Stimulated activated effector memory CD8-positive, alpha-beta T cell treated with anti-CD3 and anti-CD28 coated beads, Interleukin-12 subunit alpha, Interleukin-12 subunit beta, amount 100 ng/mL, for 72 hours (primary cell): ENCODE measurements at regions not wholly inside any gene's neighbourhood (a gene's known extent, or its start where the extent isn't known, plus 50 kb on each side); places are given as distances from the start of the nearest gene placed in this dataset.
A peak's percentile ranks its signal among the peaks of the same experiment; 100 is the strongest.
"Not testable (repeated sequence)": the region's sequence is repeated elsewhere in the genome, so short reads cannot be mapped to it uniquely, and the experiment has no call there.

ENCODE experiments used
- ATAC-seq: fragments of 150-1000 bp; cut with Tn5 transposase; 2 replicates; pipeline ENCODE4 v1.10.0; 2021
- DNase-seq, 2 donors: peaks; one replicate each; pipeline ENCODE4 v3.0.0; 2021 to 2022; ENCODE audit warnings: low spot score in 2 of 2
- H3K27ac Mint-ChIP-seq: one replicate; pipeline ENCODE4 v1.8.0; 2022; ENCODE audit warnings: mild to moderate bottlenecking, mixed read lengths
- H3K36me3 Mint-ChIP-seq: one replicate; pipeline ENCODE4 v1.8.0; 2022; ENCODE audit warnings: mild to moderate bottlenecking, mixed read lengths
- H3K4me1 Mint-ChIP-seq: one replicate; pipeline ENCODE4 v1.8.0; 2022; ENCODE audit warnings: mixed read lengths
- H3K4me3 Mint-ChIP-seq: one replicate; pipeline ENCODE4 v1.8.0; 2022; ENCODE audit warnings: mild to moderate bottlenecking, mixed read lengths
- H3K9me3 Mint-ChIP-seq: one replicate; pipeline ENCODE4 v1.8.0; 2022; ENCODE audit warnings: mixed read lengths

GRCh38 chr21:8194042-8194441 is 2327.3 kb upstream of the TPTE start:
- peak; percentile 75 for ATAC-seq
- not testable (repeated sequence) for DNase-seq, H3K36me3 Mint-ChIP-seq, H3K27ac Mint-ChIP-seq, H3K9me3 Mint-ChIP-seq, H3K4me3 Mint-ChIP-seq, H3K4me1 Mint-ChIP-seq

DNA sequence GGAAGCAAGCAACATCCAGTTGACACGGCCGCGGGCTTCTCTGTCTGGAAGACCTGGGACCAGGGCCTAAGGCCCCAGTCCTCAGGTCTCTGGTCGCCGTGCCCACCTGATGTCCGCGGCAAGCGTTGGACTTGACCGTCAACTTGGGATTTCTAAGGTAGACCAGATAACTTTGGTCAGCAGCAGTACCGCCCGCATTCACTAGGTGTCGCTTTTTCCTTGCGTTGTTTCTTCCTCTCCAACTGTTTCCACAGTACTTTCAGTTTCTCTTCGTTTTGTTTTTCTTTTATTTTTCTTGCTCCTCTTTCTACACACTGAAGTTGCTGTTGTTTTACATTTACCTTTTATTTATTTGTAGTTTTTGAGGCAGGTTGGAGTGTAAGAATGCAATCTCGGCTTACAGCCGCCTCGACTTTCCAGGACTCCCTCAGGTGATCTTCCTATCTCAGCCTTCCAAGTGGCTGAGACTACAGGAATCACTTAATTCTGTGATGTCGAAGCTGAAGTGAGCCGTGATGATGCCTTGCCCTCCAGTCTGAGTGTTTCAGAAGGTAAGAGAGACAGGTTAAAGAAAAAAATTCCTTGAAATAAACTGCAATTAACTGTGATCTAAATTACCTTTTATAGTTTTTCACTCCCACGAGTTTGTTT is 2323.9 kb upstream of the TPTE start:
- H3K4me3 Mint-ChIP-seq, H3K36me3 Mint-ChIP-seq: not testable (repeated sequence)
- ATAC-seq, result peak; percentile 75

DNA sequence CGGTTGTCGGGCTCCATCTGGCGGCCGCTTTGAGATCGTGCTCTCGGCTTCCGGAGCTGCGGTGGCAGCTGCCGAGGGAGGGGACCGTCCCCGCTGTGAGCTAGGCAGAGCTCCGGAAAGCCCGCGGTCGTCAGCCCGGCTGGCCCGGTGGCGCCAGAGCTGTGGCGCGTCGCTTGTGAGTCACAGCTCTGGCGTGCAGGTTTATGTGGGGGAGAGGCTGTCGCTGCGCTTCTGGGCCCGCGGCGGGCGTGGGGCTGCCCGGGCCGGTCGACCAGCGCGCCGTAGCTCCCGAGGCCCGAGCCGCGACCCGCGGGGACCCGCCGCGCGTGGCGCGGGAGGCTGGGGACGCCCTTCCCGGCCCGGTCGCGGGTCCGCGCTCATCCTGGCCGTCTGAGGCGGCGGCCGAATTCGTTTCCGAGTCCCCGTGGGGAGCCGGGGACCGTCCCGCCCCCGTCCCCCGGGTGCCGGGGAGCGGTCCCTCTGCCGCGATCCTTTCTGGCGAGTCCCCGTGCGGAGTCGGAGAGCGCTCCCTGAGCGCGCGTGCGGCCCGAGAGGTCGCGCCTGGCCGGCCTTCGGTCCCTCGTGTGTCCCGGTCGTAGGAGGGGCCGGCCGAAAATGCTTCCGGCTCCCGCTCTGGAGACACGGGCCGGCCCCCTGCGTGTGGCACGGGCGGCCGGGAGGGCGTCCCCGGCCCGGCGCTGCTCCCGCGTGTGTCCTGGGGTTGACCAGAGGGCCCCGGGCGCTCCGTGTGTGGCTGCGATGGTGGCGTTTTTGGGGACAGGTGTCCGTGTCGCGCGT is 2316.1 kb upstream of the TPTE start:
- not testable (repeated sequence) for DNase-seq, H3K27ac Mint-ChIP-seq, H3K9me3 Mint-ChIP-seq, H3K4me1 Mint-ChIP-seq, H3K36me3 Mint-ChIP-seq, H3K4me3 Mint-ChIP-seq
- peak; percentile 100 for ATAC-seq

More for the DNA sequence above, 2323.9 kb upstream of the TPTE start:
- not testable (repeated sequence) for H3K27ac Mint-ChIP-seq, H3K4me1 Mint-ChIP-seq, H3K9me3 Mint-ChIP-seq, DNase-seq

GRCh38 chr21:8205892-8206188 is 2315.5 kb upstream of the TPTE start:
- H3K9me3 Mint-ChIP-seq, H3K4me1 Mint-ChIP-seq, H3K4me3 Mint-ChIP-seq, ATAC-seq, H3K27ac Mint-ChIP-seq, H3K36me3 Mint-ChIP-seq, DNase-seq: not testable (repeated sequence)

- H3K4me1 Mint-ChIP-seq, H3K27ac Mint-ChIP-seq, H3K36me3 Mint-ChIP-seq, H3K4me3 Mint-ChIP-seq, H3K9me3 Mint-ChIP-seq: not testable (repeated sequence)
- DNase-seq (peak; percentile 76 to 98), ATAC-seq (peak; percentile 62)
Observed at GRCh38 chr21:8212986-8213550, 2308.3 kb upstream of the TPTE start.

- H3K36me3 Mint-ChIP-seq, H3K4me3 Mint-ChIP-seq, DNase-seq, ATAC-seq, H3K27ac Mint-ChIP-seq, H3K9me3 Mint-ChIP-seq, H3K4me1 Mint-ChIP-seq: not testable (repeated sequence)
Observed at GRCh38 chr21:8214539-8214938, 2306.8 kb upstream of the TPTE start.

- peaks cover 13% of the 10 kb centered on the region for H3K36me3 Mint-ChIP-seq
- peaks cover 10% of the 10 kb centered on the region for H3K9me3 Mint-ChIP-seq
- H3K4me3 Mint-ChIP-seq, DNase-seq, H3K27ac Mint-ChIP-seq: not testable (repeated sequence)
- peak; percentile 39 for ATAC-seq
- peaks cover 19% of the 10 kb centered on the region for H3K4me1 Mint-ChIP-seq
Observed at GRCh38 chr21:8229366-8230150, 2291.8 kb upstream of the TPTE start.

DNA sequence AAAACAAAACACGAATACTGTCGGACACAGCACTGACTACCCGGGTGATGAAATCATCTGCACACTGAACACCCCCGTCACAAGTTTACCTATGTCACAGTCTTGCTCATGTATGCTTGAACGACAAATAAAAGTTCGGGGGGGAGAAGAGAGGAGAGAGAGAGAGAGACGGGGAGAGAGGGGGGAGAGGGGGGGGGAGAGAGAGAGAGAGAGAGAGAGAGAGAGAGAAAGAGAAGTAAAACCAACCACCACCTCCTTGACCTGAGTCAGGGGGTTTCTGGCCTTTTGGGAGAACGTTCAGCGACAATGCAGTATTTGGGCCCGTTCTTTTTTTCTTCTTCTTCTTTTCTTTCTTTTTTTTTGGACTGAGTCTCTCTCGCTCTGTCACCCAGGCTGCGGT is 2290.1 kb upstream of the TPTE start:
- H3K4me1 Mint-ChIP-seq, result peaks cover 19% of the 10 kb centered on the region
- H3K9me3 Mint-ChIP-seq, result peaks cover 10% of the 10 kb centered on the region
- H3K27ac Mint-ChIP-seq, H3K4me3 Mint-ChIP-seq, DNase-seq, ATAC-seq: not testable (repeated sequence)
- H3K36me3 Mint-ChIP-seq, result peaks cover 13% of the 10 kb centered on the region

DNA sequence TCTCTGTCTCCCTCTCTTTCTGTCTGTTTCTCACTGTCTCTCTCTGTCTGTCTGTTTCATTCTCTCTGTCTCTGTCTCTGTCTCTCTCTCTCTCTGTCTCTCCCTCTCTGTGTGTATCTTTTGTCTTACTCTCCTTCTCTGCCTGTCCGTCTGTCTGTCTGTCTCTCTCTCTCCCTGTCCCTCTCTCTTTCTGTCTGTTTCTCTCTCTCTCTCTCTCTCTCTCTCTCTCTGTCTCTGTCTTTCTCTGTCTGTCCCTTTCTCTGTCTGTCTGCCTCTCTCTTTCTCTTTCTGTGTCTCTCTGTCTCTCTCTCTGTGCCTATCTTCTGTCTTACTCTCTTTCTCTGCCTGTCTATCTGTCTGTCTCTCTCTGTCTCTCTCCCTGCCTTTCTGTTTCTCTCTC is 2288.4 kb upstream of the TPTE start:
- not testable (repeated sequence) for H3K4me3 Mint-ChIP-seq, ATAC-seq
- H3K4me1 Mint-ChIP-seq, result peaks cover 19% of the 10 kb centered on the region
- H3K9me3 Mint-ChIP-seq, result peaks cover 10% of the 10 kb centered on the region
- peak; percentile 18 to 36 for DNase-seq
- peak overlapping the region; percentile 21 for H3K27ac Mint-ChIP-seq
- peaks cover 13% of the 10 kb centered on the region for H3K36me3 Mint-ChIP-seq

GRCh38 chr21:8234059-8234458 is 2287.3 kb upstream of the TPTE start:
- not testable (repeated sequence) for H3K36me3 Mint-ChIP-seq, ATAC-seq, H3K4me3 Mint-ChIP-seq, H3K9me3 Mint-ChIP-seq, H3K27ac Mint-ChIP-seq
- DNase-seq, result peak; percentile 40 to 63
- H3K4me1 Mint-ChIP-seq, result peaks cover 13% of the 10 kb centered on the region

GRCh38 chr21:8244723-8245641 is 2276.4 kb upstream of the TPTE start:
- H3K36me3 Mint-ChIP-seq, H3K9me3 Mint-ChIP-seq, H3K27ac Mint-ChIP-seq, H3K4me3 Mint-ChIP-seq, H3K4me1 Mint-ChIP-seq, DNase-seq: not testable (repeated sequence)
- peak; percentile 68 for ATAC-seq

DNA sequence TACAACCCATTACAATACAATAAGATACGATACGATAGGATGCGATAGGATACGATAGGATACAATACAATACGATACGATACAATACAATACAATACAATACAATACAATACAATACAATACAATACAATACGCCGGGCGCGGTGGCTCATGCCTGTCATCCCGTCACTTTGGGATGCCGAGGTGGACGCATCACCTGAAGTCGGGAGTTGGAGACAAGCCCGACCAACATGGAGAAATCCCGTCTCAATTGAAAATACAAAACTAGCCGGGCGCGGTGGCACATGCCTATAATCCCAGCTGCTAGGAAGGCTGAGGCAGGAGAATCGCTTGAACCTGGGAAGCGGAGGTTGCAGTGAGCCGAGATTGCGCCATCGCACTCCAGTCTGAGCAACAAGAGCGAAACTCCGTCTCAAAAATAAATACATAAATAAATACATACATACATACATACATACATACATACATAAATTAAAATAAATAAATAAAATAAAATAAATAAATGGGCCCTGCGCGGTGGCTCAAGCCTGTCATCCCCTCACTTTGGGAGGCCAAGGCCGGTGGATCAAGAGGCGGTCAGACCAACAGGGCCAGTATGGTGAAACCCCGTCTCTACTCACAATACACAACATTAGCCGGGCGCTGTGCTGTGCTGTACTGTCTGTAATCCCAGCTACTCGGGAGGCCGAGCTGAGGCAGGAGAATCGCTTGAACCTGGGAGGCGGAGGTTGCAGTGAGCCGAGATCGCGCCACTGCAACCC is 2275.6 kb upstream of the TPTE start:
- H3K27ac Mint-ChIP-seq, H3K36me3 Mint-ChIP-seq, H3K4me1 Mint-ChIP-seq, DNase-seq, H3K9me3 Mint-ChIP-seq, H3K4me3 Mint-ChIP-seq: not testable (repeated sequence)
- peak; percentile 83 for ATAC-seq

DNA sequence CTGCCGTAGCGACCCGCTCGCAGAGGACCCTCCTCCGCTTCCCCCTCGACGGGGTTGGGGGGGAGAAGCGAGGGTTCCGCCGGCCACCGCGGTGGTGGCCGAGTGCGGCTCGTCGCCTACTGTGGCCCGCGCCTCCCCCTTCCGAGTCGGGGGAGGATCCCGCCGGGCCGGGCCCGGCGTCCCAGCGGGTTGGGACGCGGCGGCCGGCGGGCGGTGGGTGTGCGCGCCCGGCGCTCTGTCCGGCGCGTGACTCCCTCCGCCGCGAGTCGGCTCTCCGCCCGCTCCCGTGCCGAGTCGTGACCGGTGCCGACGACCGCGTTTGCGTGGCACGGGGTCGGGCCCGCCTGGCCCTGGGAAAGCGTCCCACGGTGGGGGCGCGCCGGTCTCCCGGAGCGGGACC is 2269.7 kb upstream of the TPTE start:
- H3K9me3 Mint-ChIP-seq, DNase-seq, H3K27ac Mint-ChIP-seq, H3K4me1 Mint-ChIP-seq, ATAC-seq, H3K4me3 Mint-ChIP-seq, H3K36me3 Mint-ChIP-seq: not testable (repeated sequence)

- not testable (repeated sequence) for H3K4me3 Mint-ChIP-seq, H3K27ac Mint-ChIP-seq, H3K4me1 Mint-ChIP-seq, H3K9me3 Mint-ChIP-seq, H3K36me3 Mint-ChIP-seq, ATAC-seq
- DNase-seq, result peak; percentile 11 to 62
Observed at GRCh38 chr21:8255094-8255493, 2266.3 kb upstream of the TPTE start.
